Islet of Langerhans (tissue), 1 donor: ENCODE measurements at regions not wholly inside any gene's neighbourhood (a gene's known extent, or its start where the extent isn't known, plus 50 kb on each side); places are given as distances from the start of the nearest gene placed in this dataset.

Source experiments
- FAIRE-seq: peaks from one replicate; lab custom pipeline; 2011; peaks lifted over from hg19 to GRCh38; lab: Jason Lieb, UNC

- no peak for FAIRE-seq
These were observed 158.1 kb downstream of the TBXT start for GRCh38 chr6:166009385-166010031.

- FAIRE-seq: no peak
These were observed 158.9 kb downstream of the TBXT start for GRCh38 chr6:166008441-166009369.

DNA sequence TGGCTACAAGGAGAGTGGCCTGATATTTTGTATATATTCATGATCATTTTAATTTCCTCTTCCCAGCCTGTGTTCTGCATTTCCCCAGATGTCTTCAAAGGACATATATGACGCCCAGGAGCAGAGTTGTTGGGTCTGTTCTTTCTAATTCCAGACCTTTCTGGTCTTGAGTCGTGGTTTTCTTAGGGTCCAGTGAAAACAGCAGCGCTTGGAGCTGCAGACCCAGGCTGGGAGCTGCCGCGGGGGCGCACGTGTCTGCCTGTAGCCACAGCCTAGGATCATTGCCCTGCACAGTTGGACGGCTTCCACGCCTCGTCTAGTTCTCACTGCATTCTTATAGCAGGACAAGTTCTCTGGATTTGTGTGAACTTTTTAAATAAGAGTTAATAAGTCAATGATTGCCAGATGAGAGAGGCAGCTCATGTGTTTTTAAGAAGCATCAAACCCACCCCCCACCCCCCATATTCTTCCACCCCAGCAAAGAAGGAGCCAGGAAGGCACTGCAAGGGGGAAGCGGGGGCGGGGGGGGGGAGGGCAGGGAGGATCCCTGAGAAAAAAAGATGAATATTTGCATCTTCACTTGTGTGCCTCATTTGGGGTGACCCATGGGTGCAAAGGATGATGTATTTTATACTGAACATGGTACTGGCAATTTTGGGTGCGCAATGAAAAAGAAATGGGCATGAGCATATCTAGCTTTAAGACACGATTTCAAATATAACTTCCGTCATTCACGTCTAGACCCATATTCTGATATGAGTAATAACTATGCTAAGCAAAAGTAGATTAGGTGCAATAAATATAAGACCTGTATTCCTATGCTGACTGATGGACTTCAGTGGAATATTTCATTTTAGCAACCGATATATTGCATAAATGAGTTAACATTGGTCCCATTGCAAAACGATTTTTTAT, 160.0 kb downstream of the TBXT start:
- peak; percentile 61 for FAIRE-seq

DNA sequence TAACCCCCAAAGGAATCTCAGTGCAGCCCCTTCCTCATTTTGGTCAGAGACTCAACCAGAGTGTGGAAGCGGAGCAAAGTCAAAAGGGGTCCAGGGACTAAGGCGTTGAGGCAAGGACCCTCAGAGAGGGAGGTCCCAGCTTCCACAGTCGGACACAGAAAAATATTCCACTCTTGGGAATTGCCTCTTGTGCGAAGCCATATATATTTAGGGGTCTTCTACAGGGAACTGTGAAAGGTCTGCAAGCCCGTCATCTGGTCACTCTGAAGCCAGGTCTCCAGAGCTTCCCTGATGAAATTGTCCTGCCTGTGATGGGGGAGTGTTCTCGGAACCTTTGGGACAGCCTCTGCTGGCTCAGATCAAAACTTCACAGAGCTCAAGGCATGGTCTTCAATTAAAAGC, 160.8 kb downstream of the TBXT start:
- FAIRE-seq: no peak

- FAIRE-seq: peak; percentile 95
These were observed 161.4 kb downstream of the TBXT start for GRCh38 chr6:166005944-166006899.

GRCh38 chr6:166005401-166005943, 162.2 kb downstream of the TBXT start:
- no peak for FAIRE-seq

GRCh38 chr6:166004876-166005275, 162.8 kb downstream of the TBXT start:
- FAIRE-seq: no peak

DNA sequence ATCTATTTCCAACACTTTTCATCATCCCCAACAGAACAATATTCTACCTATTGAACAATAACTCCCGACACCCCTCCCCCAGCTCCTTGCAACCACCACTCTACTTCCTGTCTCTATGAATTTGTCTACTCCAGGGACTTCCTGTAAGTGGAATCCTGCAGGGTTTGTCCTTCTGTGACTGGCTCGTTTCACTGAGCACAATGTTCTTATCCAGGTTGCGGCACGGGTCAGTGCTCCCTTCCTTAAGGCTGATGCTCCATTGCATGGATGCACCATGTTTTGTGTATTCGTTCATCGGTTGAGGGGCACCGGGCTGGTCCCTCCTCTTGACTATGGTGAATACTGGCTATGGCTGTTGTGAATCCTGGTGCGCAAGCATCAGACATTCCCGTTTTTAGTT, 163.2 kb downstream of the TBXT start:
- no peak for FAIRE-seq

GRCh38 chr6:166003569-166003968, 164.1 kb downstream of the TBXT start:
- no peak for FAIRE-seq

- FAIRE-seq: no peak
These were observed 166.3 kb downstream of the TBXT start for GRCh38 chr6:166001359-166001758.

DNA sequence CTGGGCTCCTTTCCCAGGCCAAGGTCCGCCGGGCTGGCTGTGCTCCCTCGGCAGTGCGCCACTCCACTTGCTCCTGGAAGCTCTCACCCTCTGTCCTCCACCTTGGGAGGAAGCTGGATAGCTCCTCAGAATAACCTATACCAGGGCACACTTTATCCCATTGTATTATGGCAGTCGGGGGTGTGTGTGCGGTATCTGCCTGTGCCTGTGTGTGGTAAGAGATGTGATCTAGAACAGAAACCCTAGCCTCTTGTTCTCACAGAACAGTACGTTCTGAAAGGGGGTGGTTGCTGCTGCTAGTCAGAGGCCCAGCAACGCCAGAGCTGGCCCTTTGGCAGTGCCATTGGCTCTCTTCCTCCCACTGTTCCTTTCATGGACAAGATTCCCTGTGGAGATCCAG, 168.4 kb downstream of the TBXT start:
- no peak for FAIRE-seq

DNA sequence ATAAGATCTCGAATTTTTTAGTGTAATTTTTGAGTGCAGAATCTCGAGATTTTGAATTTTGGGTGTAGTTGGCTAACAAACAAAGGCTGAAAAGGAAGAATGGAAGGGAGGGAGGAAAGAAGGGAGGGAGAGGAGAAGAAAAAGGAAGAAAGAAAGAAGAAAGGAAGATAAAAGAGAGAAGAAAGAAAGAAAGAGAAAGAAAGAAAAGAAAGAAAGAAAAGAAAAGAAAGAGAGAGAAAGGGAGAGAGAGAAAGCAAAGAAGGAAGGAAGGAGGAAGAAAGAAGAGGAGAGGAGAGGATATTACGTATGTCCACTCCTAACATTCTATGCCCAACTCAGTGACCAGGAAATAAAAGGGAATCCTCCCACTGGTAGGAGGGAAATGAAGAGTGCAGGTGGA, 169.6 kb downstream of the TBXT start:
- no peak for FAIRE-seq

DNA sequence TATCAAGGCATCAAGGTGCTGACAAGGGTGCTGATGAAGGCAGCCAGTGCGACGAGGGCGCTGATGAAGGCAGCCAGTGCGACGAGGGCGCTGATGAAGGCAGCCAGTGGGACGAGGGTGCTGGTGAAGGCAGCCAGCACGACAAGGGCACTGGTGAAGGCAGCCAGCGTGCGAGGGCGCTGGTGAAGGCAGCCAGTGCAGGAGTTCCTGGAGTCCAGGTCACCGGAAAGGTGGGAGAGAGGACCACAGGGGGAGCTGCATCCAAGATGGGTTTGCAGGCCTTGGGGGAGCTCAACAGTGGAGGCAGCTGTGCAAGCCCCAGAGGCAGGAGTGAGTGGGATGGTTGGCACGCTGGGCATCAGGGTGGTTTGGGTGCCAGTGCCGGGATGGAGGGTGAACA, 176.3 kb downstream of the TBXT start:
- FAIRE-seq: no peak

DNA sequence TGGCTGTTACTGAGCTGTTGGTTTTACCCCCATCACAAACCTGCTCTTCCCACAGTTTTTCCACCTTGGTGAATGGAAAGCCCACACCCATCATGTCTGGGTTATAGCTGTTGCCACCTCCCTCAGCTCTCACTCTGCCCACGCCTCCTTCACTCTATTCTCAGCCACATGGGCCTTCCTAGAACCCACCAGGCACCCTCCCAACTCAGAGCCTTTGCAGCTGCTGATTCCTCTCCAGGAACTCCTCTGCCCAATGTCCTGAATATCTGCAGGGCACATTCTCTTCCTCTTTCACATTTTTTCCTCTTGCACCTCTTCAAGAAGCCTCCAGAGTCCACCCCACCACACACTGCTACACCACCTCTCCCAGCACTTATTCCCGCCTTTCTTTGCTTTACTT, 177.4 kb downstream of the TBXT start:
- FAIRE-seq: no peak

GRCh38 chr6:165988757-165989456, 178.7 kb downstream of the TBXT start:
- FAIRE-seq: no peak

DNA sequence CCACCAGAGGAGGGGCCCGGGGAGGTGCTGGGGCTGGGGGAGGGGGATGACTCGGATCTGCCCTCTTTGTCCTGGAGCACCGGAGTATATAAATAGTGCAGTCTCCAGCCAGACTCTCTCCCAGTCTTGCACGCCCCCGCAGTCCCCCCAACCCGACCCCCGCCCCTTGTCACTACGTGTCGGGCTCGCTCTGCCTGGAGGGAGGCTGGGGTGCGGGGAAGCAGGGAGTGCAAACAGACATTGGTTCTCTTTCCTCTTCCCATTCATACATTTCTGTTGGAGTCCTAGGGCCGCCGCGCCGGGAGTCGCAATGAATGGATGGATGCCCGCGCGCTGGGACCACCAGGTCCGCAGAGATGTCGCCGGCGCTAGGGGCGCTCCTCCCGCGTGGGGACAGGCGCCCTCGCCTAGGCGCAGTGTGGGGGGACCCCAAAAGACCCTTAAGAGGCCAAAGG, 179.3 kb downstream of the TBXT start:
- no peak for FAIRE-seq

- no peak for FAIRE-seq
These were observed 180.0 kb downstream of the TBXT start for GRCh38 chr6:165987483-165988301.

DNA sequence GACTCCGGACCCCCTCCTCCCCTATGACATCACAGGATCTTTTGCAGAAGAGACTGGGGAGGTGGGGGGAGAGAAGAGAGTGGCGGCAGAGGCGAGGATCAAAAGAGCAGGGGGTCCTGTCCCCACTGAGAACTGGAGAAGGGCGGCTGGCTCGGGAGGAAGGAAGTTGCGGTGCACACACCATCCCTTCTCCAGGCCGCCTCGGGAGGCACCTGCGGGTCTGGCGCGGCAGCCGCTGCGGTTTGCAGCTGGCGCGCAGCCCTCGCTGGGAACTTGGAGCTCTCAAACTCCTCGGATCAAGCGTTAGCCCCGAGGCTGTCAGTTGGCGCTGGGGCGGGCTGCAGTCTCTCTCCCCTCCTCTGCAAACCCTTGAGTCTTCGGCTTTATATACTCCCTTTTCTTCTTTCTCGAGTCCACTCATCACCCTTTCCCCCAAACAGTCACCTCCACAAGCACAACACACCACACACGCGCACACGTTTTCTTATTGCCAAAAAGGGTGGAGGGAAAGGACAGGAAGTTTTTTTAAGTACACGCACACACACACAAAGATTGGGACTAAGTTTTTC, 180.7 kb downstream of the TBXT start:
- FAIRE-seq: no peak

GRCh38 chr6:165986311-165986913, 181.2 kb downstream of the TBXT start:
- FAIRE-seq: no peak
